ENCODE measurements at regions not wholly inside any gene's neighbourhood (a gene's known extent, or its start where the extent isn't known, plus 50 kb on each side); places are given as distances from the start of the nearest gene placed in this dataset.
"Not testable (repeated sequence)": the region's sequence is repeated elsewhere in the genome, so short reads cannot be mapped to it uniquely, and the experiment has no call there.

DNA sequence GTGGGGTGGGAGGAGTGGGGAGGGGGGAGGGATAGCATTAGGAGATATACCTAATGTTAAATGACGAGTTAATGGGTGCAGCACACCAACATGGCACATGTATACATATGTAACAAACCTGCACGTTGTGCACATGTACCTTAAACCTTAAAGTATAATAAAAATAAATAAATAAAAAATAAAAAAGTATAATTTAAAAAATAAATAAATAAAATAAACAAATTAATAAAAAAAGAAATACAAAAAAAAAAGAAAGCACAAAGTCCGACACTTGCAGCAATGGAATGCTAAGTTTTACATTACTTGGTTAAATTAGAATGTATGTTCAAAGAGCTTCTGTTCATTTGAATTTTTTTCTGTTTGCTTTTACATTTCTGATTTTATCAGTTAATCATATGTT lies 236.5 kb upstream of the POGK start:
- not testable (repeated sequence) for H3K36me3 ChIP-seq (ENCODE audit: control insufficient read depth in 1 of 2, insufficient read depth in 2 of 2, low read length in 2 of 2); H2AFZ ChIP-seq (ENCODE audit: insufficient read depth, low read length, poor library complexity); H2BK5ac ChIP-seq (ENCODE audit: low read depth, low read length, poor library complexity); H3K4ac ChIP-seq (ENCODE audit: low read depth, low read length); H2AK5ac ChIP-seq (ENCODE audit: low read length); H3K14ac ChIP-seq (ENCODE audit: low read length); H2BK12ac ChIP-seq (ENCODE audit: low read length); H3K23ac ChIP-seq (ENCODE audit: low read length); H3K18ac ChIP-seq (ENCODE audit: low read length); H3K79me1 ChIP-seq (ENCODE audit: low read length); H3K27me3 ChIP-seq (ENCODE audit: insufficient read depth, low read length); H3K4me1 ChIP-seq (ENCODE audit: control insufficient read depth in 1 of 2, insufficient read depth in 2 of 2, low read length in 2 of 2); H4K12ac ChIP-seq (ENCODE audit: low read depth, low read length); H2BK120ac ChIP-seq (ENCODE audit: insufficient read depth, low read length, poor library complexity); H3K4me2 ChIP-seq (ENCODE audit: low read length); H4K8ac ChIP-seq (ENCODE audit: low read depth, low read length); DNase-seq; H3K9me3 ChIP-seq (ENCODE audit: insufficient read depth, low read depth, low read length); H3K4me3 ChIP-seq (ENCODE audit: low read depth, low read length); H3K79me2 ChIP-seq (ENCODE audit: control insufficient read depth, insufficient read depth, low read length, poor library complexity); H4K91ac ChIP-seq (ENCODE audit: low read depth, low read length); H3K9ac ChIP-seq (ENCODE audit: low read length); H3K27ac ChIP-seq (ENCODE audit: low read depth, low read length)
- WGBS (ENCODE audit: extremely low coverage, insufficient coverage, insufficient read length): no CpG with 5 or more reads among the region's 3 CpGs

DNA sequence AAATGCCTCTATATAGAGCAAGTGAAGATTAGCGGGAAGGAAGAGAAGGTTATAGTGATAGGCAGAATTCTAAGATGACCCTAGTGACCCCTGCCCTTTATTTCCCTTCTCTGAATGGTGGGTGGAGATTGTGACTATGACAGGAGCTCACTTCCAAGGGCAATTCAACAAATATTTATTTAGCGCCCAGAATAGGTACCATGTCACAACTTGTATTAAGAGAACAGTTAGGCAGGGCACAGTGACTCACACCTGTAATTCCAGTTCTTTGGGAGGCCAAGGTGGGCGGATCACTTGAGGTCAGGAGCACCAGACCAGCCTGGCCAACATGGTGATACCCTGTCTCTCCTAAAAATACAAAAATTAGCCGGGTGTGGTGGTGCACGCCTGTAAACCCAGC lies 236.0 kb upstream of the POGK start:
- Histone ChIP-seq H3K9me3 (ENCODE audit: insufficient read depth, low read depth, low read length) (no peaks in the 10 kb centered on the region), H4K8ac (ENCODE audit: low read depth, low read length) (no peak overlapping the region), H3K27ac (ENCODE audit: low read depth, low read length) (no peak overlapping the region)

DNA sequence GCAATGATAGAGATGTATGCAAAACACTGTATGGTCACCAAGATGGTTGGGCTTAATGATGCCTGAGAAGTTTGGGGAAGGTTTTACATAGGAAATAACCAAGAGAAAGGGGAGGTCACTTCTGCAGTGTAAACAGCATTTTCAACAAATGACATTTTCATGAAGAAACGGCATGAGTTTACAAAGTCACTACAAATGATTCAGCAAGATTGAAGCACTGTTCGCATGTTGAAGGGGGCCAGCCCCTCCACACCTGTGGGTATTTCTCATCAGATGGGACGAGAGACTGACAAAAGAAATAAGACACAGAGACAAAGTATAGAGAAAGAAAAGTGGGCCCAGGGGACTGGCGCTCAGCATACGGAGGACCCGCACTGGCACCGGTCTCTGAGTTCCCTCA lies 234.1 kb upstream of the POGK start:
- no peak overlapping the region for H3K4ac ChIP-seq (ENCODE audit: low read depth, low read length)
- no peak overlapping the region for H3K4me3 ChIP-seq (ENCODE audit: low read depth, low read length)
- H3K18ac ChIP-seq (ENCODE audit: low read length): no peak overlapping the region
- no peak overlapping the region for H3K14ac ChIP-seq (ENCODE audit: low read length)
- no peak overlapping the region for H2BK5ac ChIP-seq (ENCODE audit: low read depth, low read length, poor library complexity)
- no peak overlapping the region for H4K91ac ChIP-seq (ENCODE audit: low read depth, low read length)
- H3K9ac ChIP-seq (ENCODE audit: low read length): no peak overlapping the region
- no CpG with 5 or more reads among the region's 7 CpGs for WGBS (ENCODE audit: extremely low coverage, insufficient coverage, insufficient read length)
- H3K79me2 ChIP-seq (ENCODE audit: control insufficient read depth, insufficient read depth, low read length, poor library complexity): no peaks in the 10 kb centered on the region
- no peak overlapping the region for H3K27ac ChIP-seq (ENCODE audit: low read depth, low read length)
- no peak overlapping the region for H2BK12ac ChIP-seq (ENCODE audit: low read length)
- H3K79me1 ChIP-seq (ENCODE audit: low read length): no peaks in the 10 kb centered on the region
- no peak overlapping the region for H2AFZ ChIP-seq (ENCODE audit: insufficient read depth, low read length, poor library complexity)
- no peak overlapping the region for H4K12ac ChIP-seq (ENCODE audit: low read depth, low read length)
- no peak overlapping the region for H3K23ac ChIP-seq (ENCODE audit: low read length)
- H3K9me3 ChIP-seq (ENCODE audit: insufficient read depth, low read depth, low read length): no peaks in the 10 kb centered on the region
- H4K8ac ChIP-seq (ENCODE audit: low read depth, low read length): no peak overlapping the region
- no peak for DNase-seq
- H3K27me3 ChIP-seq (ENCODE audit: insufficient read depth, low read length): no peaks in the 10 kb centered on the region
- H2BK120ac ChIP-seq (ENCODE audit: insufficient read depth, low read length, poor library complexity): no peak overlapping the region
- peaks cover 0 to 4% of the 10 kb centered on the region in 2 experiments for H3K4me1 ChIP-seq (ENCODE audit: control insufficient read depth in 1 of 2, insufficient read depth in 2 of 2, low read length in 2 of 2)
- H3K4me2 ChIP-seq (ENCODE audit: low read length): no peak overlapping the region
- no peak overlapping the region for H2AK5ac ChIP-seq (ENCODE audit: low read length)
- no peaks in the 10 kb centered on the region for H3K36me3 ChIP-seq (ENCODE audit: control insufficient read depth in 1 of 2, insufficient read depth in 2 of 2, low read length in 2 of 2)

More for the DNA sequence above, 236.0 kb upstream of the POGK start:
- Histone ChIP-seq H3K4me1 (ENCODE audit: control insufficient read depth in 1 of 2, insufficient read depth in 2 of 2, low read length in 2 of 2) (peaks cover 0 to 4% of the 10 kb centered on the region in 2 experiments), H3K36me3 (ENCODE audit: control insufficient read depth in 1 of 2, insufficient read depth in 2 of 2, low read length in 2 of 2) (no peaks in the 10 kb centered on the region), H2BK120ac (ENCODE audit: insufficient read depth, low read length, poor library complexity) (no peak overlapping the region), H4K12ac (ENCODE audit: low read depth, low read length) (no peak overlapping the region), H3K4ac (ENCODE audit: low read depth, low read length) (no peak overlapping the region), H3K18ac (ENCODE audit: low read length) (no peak overlapping the region), H3K27me3 (ENCODE audit: insufficient read depth, low read length) (no peaks in the 10 kb centered on the region), H2BK5ac (ENCODE audit: low read depth, low read length, poor library complexity) (no peak overlapping the region), H3K4me2 (ENCODE audit: low read length) (no peak overlapping the region), H3K79me1 (ENCODE audit: low read length) (no peaks in the 10 kb centered on the region), H2AK5ac (ENCODE audit: low read length) (no peak overlapping the region), H2BK12ac (ENCODE audit: low read length) (no peak overlapping the region), H3K14ac (ENCODE audit: low read length) (no peak overlapping the region), H3K23ac (ENCODE audit: low read length) (no peak overlapping the region), H3K4me3 (ENCODE audit: low read depth, low read length) (no peak overlapping the region), H4K91ac (ENCODE audit: low read depth, low read length) (no peak overlapping the region), H3K9ac (ENCODE audit: low read length) (no peak overlapping the region), H3K79me2 (ENCODE audit: control insufficient read depth, insufficient read depth, low read length, poor library complexity) (no peaks in the 10 kb centered on the region), H2AFZ (ENCODE audit: insufficient read depth, low read length, poor library complexity) (no peak overlapping the region)
- DNase-seq: peak; percentile 27 to 45
- WGBS (ENCODE audit: extremely low coverage, insufficient coverage, insufficient read length): no CpG with 5 or more reads among the region's 5 CpGs

- no peak overlapping the region for H2BK120ac ChIP-seq (ENCODE audit: insufficient read depth, low read length, poor library complexity)
- H3K27me3 ChIP-seq (ENCODE audit: insufficient read depth, low read length): no peaks in the 10 kb centered on the region
- H4K8ac ChIP-seq (ENCODE audit: low read depth, low read length): no peak overlapping the region
- no peak overlapping the region for H3K9ac ChIP-seq (ENCODE audit: low read length)
- H3K23ac ChIP-seq (ENCODE audit: low read length): no peak overlapping the region
- no peaks in the 10 kb centered on the region for H3K36me3 ChIP-seq (ENCODE audit: control insufficient read depth in 1 of 2, insufficient read depth in 2 of 2, low read length in 2 of 2)
- no peak for DNase-seq
- no peak overlapping the region for H4K12ac ChIP-seq (ENCODE audit: low read depth, low read length)
- H3K27ac ChIP-seq (ENCODE audit: low read depth, low read length): no peak overlapping the region
- H2AFZ ChIP-seq (ENCODE audit: insufficient read depth, low read length, poor library complexity): no peak overlapping the region
- H3K79me2 ChIP-seq (ENCODE audit: control insufficient read depth, insufficient read depth, low read length, poor library complexity): no peaks in the 10 kb centered on the region
- no peaks in the 10 kb centered on the region for H3K4me1 ChIP-seq (ENCODE audit: control insufficient read depth in 1 of 2, insufficient read depth in 2 of 2, low read length in 2 of 2)
- no peak overlapping the region for H3K14ac ChIP-seq (ENCODE audit: low read length)
- H4K91ac ChIP-seq (ENCODE audit: low read depth, low read length): no peak overlapping the region
- no peak overlapping the region for H3K4ac ChIP-seq (ENCODE audit: low read depth, low read length)
- no peak overlapping the region for H3K4me2 ChIP-seq (ENCODE audit: low read length)
- no CpG with 5 or more reads among the region's 1 CpG for WGBS (ENCODE audit: extremely low coverage, insufficient coverage, insufficient read length)
- H3K79me1 ChIP-seq (ENCODE audit: low read length): no peaks in the 10 kb centered on the region
- no peak overlapping the region for H2BK5ac ChIP-seq (ENCODE audit: low read depth, low read length, poor library complexity)
- H3K9me3 ChIP-seq (ENCODE audit: insufficient read depth, low read depth, low read length): no peaks in the 10 kb centered on the region
- no peak overlapping the region for H2BK12ac ChIP-seq (ENCODE audit: low read length)
- no peak overlapping the region for H3K4me3 ChIP-seq (ENCODE audit: low read depth, low read length)
- no peak overlapping the region for H2AK5ac ChIP-seq (ENCODE audit: low read length)
- H3K18ac ChIP-seq (ENCODE audit: low read length): no peak overlapping the region
These were observed 226.4 kb upstream of the POGK start for GRCh38 chr1:166612886-166613285.

Data from trophoblast cell (in vitro differentiated cells and primary cell).